ENCODE measurements at regions not wholly inside any gene's neighbourhood (a gene's known extent, or its start where the extent isn't known, plus 50 kb on each side); places are given as distances from the start of the nearest gene placed in this dataset.

- no peaks in the 10 kb centered on the region for H3K27me3 ChIP-seq (replicated peaks; ENCODE audit: insufficient read depth)
- no peak overlapping the region for H3K27ac ChIP-seq
- 45% methylated on average over 5 of the region's 5 CpGs for WGBS
- DNase-seq (ENCODE audit: low spot score) = no peak
- TF ChIP-seq, protein P1, sequence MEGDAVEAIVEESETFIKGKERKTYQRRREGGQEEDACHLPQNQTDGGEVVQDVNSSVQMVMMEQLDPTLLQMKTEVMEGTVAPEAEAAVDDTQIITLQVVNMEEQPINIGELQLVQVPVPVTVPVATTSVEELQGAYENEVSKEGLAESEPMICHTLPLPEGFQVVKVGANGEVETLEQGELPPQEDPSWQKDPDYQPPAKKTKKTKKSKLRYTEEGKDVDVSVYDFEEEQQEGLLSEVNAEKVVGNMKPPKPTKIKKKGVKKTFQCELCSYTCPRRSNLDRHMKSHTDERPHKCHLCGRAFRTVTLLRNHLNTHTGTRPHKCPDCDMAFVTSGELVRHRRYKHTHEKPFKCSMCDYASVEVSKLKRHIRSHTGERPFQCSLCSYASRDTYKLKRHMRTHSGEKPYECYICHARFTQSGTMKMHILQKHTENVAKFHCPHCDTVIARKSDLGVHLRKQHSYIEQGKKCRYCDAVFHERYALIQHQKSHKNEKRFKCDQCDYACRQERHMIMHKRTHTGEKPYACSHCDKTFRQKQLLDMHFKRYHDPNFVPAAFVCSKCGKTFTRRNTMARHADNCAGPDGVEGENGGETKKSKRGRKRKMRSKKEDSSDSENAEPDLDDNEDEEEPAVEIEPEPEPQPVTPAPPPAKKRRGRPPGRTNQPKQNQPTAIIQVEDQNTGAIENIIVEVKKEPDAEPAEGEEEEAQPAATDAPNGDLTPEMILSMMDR (IDR thresholded peaks at IDR 0.05) = no peak
- TF ChIP-seq POLR2A (IDR thresholded peaks at IDR 0.05) = no peak
- no peak for TF ChIP-seq POLR2AphosphoS5 (IDR thresholded peaks at IDR 0.05)
- no peaks in the 10 kb centered on the region for H3K4me1 ChIP-seq (replicated peaks)
- no peaks in the 10 kb centered on the region for H3K36me3 ChIP-seq
- intact Hi-C loops (cut with DNase I) = no loop called here
- H3K9me3 ChIP-seq = no peaks in the 10 kb centered on the region
- no peak overlapping the region for H3K4me3 ChIP-seq
These were observed 103.1 kb downstream of the BMP2 start for GRCh38 chr20:6870559-6870958.

- H3K9me3 ChIP-seq = no peaks in the 10 kb centered on the region
- DNase-seq (ENCODE audit: low spot score) = no peak
- intact Hi-C loops (cut with DNase I) = no loop called here
- no peaks in the 10 kb centered on the region for H3K4me1 ChIP-seq (replicated peaks)
- no peaks in the 10 kb centered on the region for H3K27me3 ChIP-seq (replicated peaks; ENCODE audit: insufficient read depth)
- no peaks in the 10 kb centered on the region for H3K36me3 ChIP-seq
- no peak overlapping the region for H3K4me3 ChIP-seq
- no peak overlapping the region for H3K27ac ChIP-seq
- 75% methylated on average over 1 of the region's 1 CpG for WGBS
- TF ChIP-seq POLR2AphosphoS5 (IDR thresholded peaks at IDR 0.05) = no peak
- no peak for TF ChIP-seq POLR2A (IDR thresholded peaks at IDR 0.05)
These were observed 110.1 kb downstream of the BMP2 start for GRCh38 chr20:6877633-6878032.

GRCh38 chr20:6882561-6883291, 115.2 kb downstream of the BMP2 start:
- no peak for TF ChIP-seq POLR2A (IDR thresholded peaks at IDR 0.05)
- TF ChIP-seq, protein P1 (IDR thresholded peaks at IDR 0.05) = no peak
- TF ChIP-seq POLR2AphosphoS5 (IDR thresholded peaks at IDR 0.05) = no peak
- Histone ChIP-seq H3K9me3 (no peaks in the 10 kb centered on the region), H3K4me1 (replicated peaks) (no peaks in the 10 kb centered on the region), H3K27ac (no peak overlapping the region), H3K27me3 (replicated peaks; ENCODE audit: insufficient read depth) (no peaks in the 10 kb centered on the region), H3K36me3 (no peaks in the 10 kb centered on the region), H3K4me3 (no peak overlapping the region)
- WGBS = 48% methylated on average over 4 of the region's 4 CpGs
- no peak for DNase-seq (ENCODE audit: low spot score)
- intact Hi-C loops (cut with DNase I) = no loop called here

- no peak for DNase-seq (ENCODE audit: low spot score)
- H3K4me1 ChIP-seq (replicated peaks) = no peaks in the 10 kb centered on the region
- 38% methylated on average over 1 of the region's 1 CpG for WGBS
- H3K27ac ChIP-seq = no peak overlapping the region
- TF ChIP-seq, protein P1 (IDR thresholded peaks at IDR 0.05) = no peak
- TF ChIP-seq POLR2A (IDR thresholded peaks at IDR 0.05) (no peak), POLR2AphosphoS5 (IDR thresholded peaks at IDR 0.05) (no peak)
- no peaks in the 10 kb centered on the region for H3K9me3 ChIP-seq
- intact Hi-C loops (cut with DNase I) = no loop called here
- H3K4me3 ChIP-seq = no peak overlapping the region
- H3K27me3 ChIP-seq (replicated peaks; ENCODE audit: insufficient read depth) = no peaks in the 10 kb centered on the region
- no peaks in the 10 kb centered on the region for H3K36me3 ChIP-seq
These were observed 116.6 kb downstream of the BMP2 start for GRCh38 chr20:6884114-6884513.

DNA sequence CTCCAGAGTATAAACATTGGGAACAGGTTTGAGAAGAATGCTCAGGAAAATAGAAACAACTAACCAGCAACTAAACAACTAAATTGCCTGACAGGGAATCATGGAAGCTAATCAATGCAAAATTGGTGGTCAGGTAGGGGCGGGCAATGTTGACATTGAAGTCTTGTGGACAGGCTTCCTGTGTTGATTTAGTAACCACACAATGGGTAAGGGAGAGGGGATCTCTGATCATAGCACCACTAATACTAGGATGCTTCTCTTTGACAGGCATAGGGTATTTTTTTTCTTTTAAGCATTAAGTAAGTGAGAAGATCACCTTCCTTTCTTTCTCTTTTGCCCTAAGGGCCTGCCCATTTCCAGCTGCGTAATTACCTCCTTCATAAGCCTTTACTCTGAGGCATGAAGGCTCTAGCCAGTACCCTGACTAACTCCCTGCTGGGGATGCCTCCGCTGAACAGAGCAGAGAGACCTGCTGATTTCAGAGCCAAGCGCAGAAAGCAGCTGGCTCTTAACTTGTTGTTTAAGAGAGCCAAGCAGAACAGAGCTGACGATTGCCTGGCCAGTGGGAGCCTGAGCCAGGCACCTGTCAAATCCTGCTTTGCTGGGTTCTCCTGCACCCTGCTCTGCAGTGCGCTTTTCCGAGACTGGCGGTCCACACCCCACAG, 118.7 kb downstream of the BMP2 start:
- TF ChIP-seq, protein P1 (IDR thresholded peaks at IDR 0.05) = no peak
- TF ChIP-seq POLR2AphosphoS5 (IDR thresholded peaks at IDR 0.05) (no peak), POLR2A (IDR thresholded peaks at IDR 0.05) (no peak)
- intact Hi-C loops (cut with DNase I) = no loop called here
- no peak overlapping the region for H3K4me3 ChIP-seq
- H3K4me1 ChIP-seq (replicated peaks) = no peaks in the 10 kb centered on the region
- no peak for DNase-seq (ENCODE audit: low spot score)
- no peak overlapping the region for H3K27ac ChIP-seq
- H3K36me3 ChIP-seq = no peaks in the 10 kb centered on the region
- 57% methylated on average over 8 of the region's 8 CpGs for WGBS
- no peaks in the 10 kb centered on the region for H3K27me3 ChIP-seq (replicated peaks; ENCODE audit: insufficient read depth)
- H3K9me3 ChIP-seq = no peaks in the 10 kb centered on the region
